ENCODE measurements at regions not wholly inside any gene's neighbourhood (a gene's known extent, or its start where the extent isn't known, plus 50 kb on each side); places are given as distances from the start of the nearest gene placed in this dataset.

GRCh38 chr3:139134678-139135372 is 90.1 kb upstream of the PRR23C start:
- no peak overlapping the region for H3K4me2 ChIP-seq (ENCODE audit: insufficient read depth, insufficient read length, low read length)
- H4K91ac ChIP-seq (ENCODE audit: insufficient read length, low read depth, low read length), result no peak overlapping the region
- no peaks in the 10 kb centered on the region for H3K9me3 ChIP-seq (ENCODE audit: control insufficient read depth, low read depth, low read length)
- no peak overlapping the region for H2BK12ac ChIP-seq (ENCODE audit: insufficient read length, low read depth, low read length)
- no peak for DNase-seq
- no peaks in the 10 kb centered on the region for H4K20me1 ChIP-seq (ENCODE audit: control insufficient read depth, insufficient read depth, insufficient read length)
- TF ChIP-seq CTCF (conservative IDR thresholded peaks at IDR 0.05), result no peak
- no peak overlapping the region for H3K4ac ChIP-seq (ENCODE audit: low read depth, low read length)
- H3K4me1 ChIP-seq (ENCODE audit: insufficient read depth, low read length), result no peaks in the 10 kb centered on the region
- H3K4me1 Mint-ChIP-seq, result peaks cover 5 to 13% of the 10 kb centered on the region in 2 experiments
- H2AFZ ChIP-seq (ENCODE audit: low read length), result no peak overlapping the region
- H3K36me3 Mint-ChIP-seq (ENCODE audit: insufficient read depth in 1 of 3, low read depth in 3 of 3), result no peaks in the 10 kb centered on the region
- no peak overlapping the region for H3K27ac ChIP-seq (ENCODE audit: insufficient read length, low read depth, low read length)
- no peak overlapping the region for H3K14ac ChIP-seq (ENCODE audit: insufficient read depth, low read length)
- no peak overlapping the region for H2BK5ac ChIP-seq (ENCODE audit: insufficient read length, low read length)
- no peak overlapping the region for H3T11ph ChIP-seq (ENCODE audit: low read length)
- no peak overlapping the region for H4K5ac ChIP-seq (ENCODE audit: insufficient read length, low read depth, low read length)
- H3K4me3 Mint-ChIP-seq, result no peak overlapping the region
- no peak overlapping the region for H2BK120ac ChIP-seq (ENCODE audit: low read depth, low read length, poor library complexity, severe bottlenecking)
- no CpG with 5 or more reads among the region's 2 CpGs for WGBS (ENCODE audit: extremely low coverage, insufficient read length, low lambda C conversion rate)
- no peak overlapping the region for H2AK5ac ChIP-seq (ENCODE audit: insufficient read length, low read length)
- no peak overlapping the region for H3K27ac Mint-ChIP-seq
- H3K56ac ChIP-seq (ENCODE audit: insufficient read length, low read depth, low read length), result no peak overlapping the region
- H3K9ac ChIP-seq (ENCODE audit: extremely low read depth, insufficient read length, low read length), result no peak overlapping the region
- no peaks in the 10 kb centered on the region for H3K79me1 ChIP-seq (ENCODE audit: insufficient read depth, low read depth, low read length, poor library complexity, severe bottlenecking)
- H3K79me2 ChIP-seq (ENCODE audit: insufficient read depth, low read length), result no peaks in the 10 kb centered on the region
- H2BK15ac ChIP-seq (ENCODE audit: low read depth, low read length), result no peak overlapping the region
- no peaks in the 10 kb centered on the region for H3K27me3 ChIP-seq (ENCODE audit: insufficient read depth, low read length)
- H2BK20ac ChIP-seq (ENCODE audit: low read depth, low read length, poor library complexity, severe bottlenecking), result no peak overlapping the region
- H3K23ac ChIP-seq (ENCODE audit: insufficient read length, low read depth, low read length), result no peak overlapping the region
- H3K9me3 Mint-ChIP-seq, result no peaks in the 10 kb centered on the region
- no peaks in the 10 kb centered on the region for H3K23me2 ChIP-seq (ENCODE audit: insufficient read length, low read depth, low read length, poor library complexity, severe bottlenecking)
- no peak overlapping the region for H3K18ac ChIP-seq (ENCODE audit: insufficient read length, low read depth, low read length)
- no peak overlapping the region for H4K8ac ChIP-seq (replicated peaks; ENCODE audit: insufficient read length, low read depth, low read length)
- H3K27me3 Mint-ChIP-seq (ENCODE audit: low read depth), result peaks cover 6% of the 10 kb centered on the region; the same call in 1 of the 2 replicates
